K562 (cell line): ENCODE measurements at regions not wholly inside any gene's neighbourhood (a gene's known extent, or its start where the extent isn't known, plus 50 kb on each side); places are given as distances from the start of the nearest gene placed in this dataset.

Source experiments
- ATAC-seq: fragments of 200-7000 bp; cut with Tn5 transposase; 3 replicates; pipeline ENCODE4 v1.9.1; 2020; ENCODE audit warnings: moderate library complexity
- BruUV-seq: library from RNA; stranded (reverse); fragments of 400-500 nt; replicated peaks from 2 replicates; lab custom pipeline; 2021; lab: Mats Ljungman, UMichigan
- CTCF ChIA-PET: fragments of 300-600 bp; formaldehyde crosslinking; extraction: SDS; loops from one replicate; lab custom pipeline; 2021; ENCODE audit warnings: low intra/inter-chr PET ratio; lab: Yijun Ruan, JAX
- POLR2A ChIA-PET: fragments of 300-600, 350-650 bp; sonication (Branson Sonifier 250); formaldehyde crosslinking; extraction: SDS; loops from one replicate; lab custom pipeline; 2021; ENCODE audit warnings: antibody characterized with exemption, inconsistent platforms; lab: Yijun Ruan, JAX
- DNase-seq, 4 experiments: peaks; one replicate each; pipeline versions ENCODE4 v3.0.0 to v3.0.0-alpha.2; 2011 to 2018; ENCODE audit warnings: low spot score in 3 of 4, mixed read lengths in 3 of 4; ENCODE audit errors: extremely low read depth in 1 of 4
- FAIRE-seq: peaks from 2 replicates; lab custom pipeline; 2011; peaks lifted over from hg19 to GRCh38; lab: Jason Lieb, UNC
- H2AFZ ChIP-seq: 2 replicates; pipeline ENCODE4 v1.6.0; 2011; ENCODE audit warnings: low read depth, low read length, control low read depth, inconsistent platforms
- H3K27ac ChIP-seq: fragments of 200-600 bp; 3 replicates; pipeline ENCODE4 v1.8.0; 2011; ENCODE audit warnings: low read depth, mild to moderate bottlenecking, control low read depth, inconsistent platforms, low read length, moderate library complexity, mixed read lengths; ENCODE audit errors: extremely low read depth
- H3K27me3 ChIP-seq, 2 experiments: fragments of 300-600 bp in 1 of 2; 2 replicates in 1 of 2; 3 replicates in 1 of 2; pipeline versions ENCODE4 v1.6.0 to v1.8.0; 2011; ENCODE audit warnings: inconsistent platforms in 2 of 2, low read length in 2 of 2, mild to moderate bottlenecking in 1 of 2, mixed read lengths in 1 of 2, moderate library complexity in 1 of 2; ENCODE audit not compliant: control insufficient read depth in 2 of 2, insufficient read depth in 2 of 2
- H3K36me3 ChIP-seq: fragments of 300-600 bp; 3 replicates; pipeline ENCODE4 v1.8.0; 2011; ENCODE audit warnings: mild to moderate bottlenecking, low read length, inconsistent platforms; ENCODE audit not compliant: control insufficient read depth, insufficient read depth
- H3K4me1 ChIP-seq, 2 experiments: fragments of 200-600 bp in 1 of 2; replicated peaks in 1 of 2; 2 replicates in 1 of 2; 3 replicates in 1 of 2; pipeline versions ENCODE4 v1.5.1 to v1.8.0; 2011; ENCODE audit warnings: inconsistent platforms in 2 of 2, low read length in 2 of 2, mild to moderate bottlenecking in 1 of 2, mixed read lengths in 1 of 2, moderate library complexity in 1 of 2; ENCODE audit not compliant: control insufficient read depth in 2 of 2, insufficient read depth in 2 of 2
- H3K4me2 ChIP-seq: 2 replicates; pipeline ENCODE4 v1.6.1; 2011; ENCODE audit warnings: low read length, control low read depth, inconsistent platforms, mixed read lengths; ENCODE audit not compliant: insufficient read depth
- H3K4me3 ChIP-seq: fragments of 200-600 bp; sonication (generic), shearing (Covaris generic); 2 replicates; pipeline ENCODE4 v1.5.1; 2016; ENCODE audit warnings: control low read depth, inconsistent platforms
- H3K79me2 ChIP-seq: fragments of 200-600 bp; 3 replicates; pipeline ENCODE4 v1.8.0; 2011; ENCODE audit warnings: low read length, inconsistent platforms; ENCODE audit not compliant: control insufficient read depth, insufficient read depth
- H3K9ac ChIP-seq, 2 experiments: 2 replicates each; pipeline versions ENCODE4 v1.6.0 to v1.6.1; 2011; ENCODE audit warnings: low read depth in 2 of 2, low read length in 2 of 2, control low read depth in 1 of 2, inconsistent platforms in 1 of 2, mild to moderate bottlenecking in 1 of 2, mixed read lengths in 1 of 2; ENCODE audit not compliant: insufficient read depth in 1 of 2
- H3K9me1 ChIP-seq: one replicate; pipeline ENCODE4 v1.6.0; 2011; ENCODE audit warnings: inconsistent platforms, mild to moderate bottlenecking, low read length, moderate library complexity; ENCODE audit not compliant: control insufficient read depth, insufficient read depth
- H3K9me3 ChIP-seq: replicated peaks from 2 replicates; pipeline ENCODE4 v1.5.1; 2011; ENCODE audit warnings: low read depth, low read length, inconsistent platforms; ENCODE audit not compliant: control insufficient read depth, insufficient read depth
- H4K20me1 ChIP-seq: replicated peaks from 2 replicates; pipeline ENCODE4 v1.6.1; 2011; ENCODE audit warnings: low read length, inconsistent platforms, mixed read lengths; ENCODE audit not compliant: control insufficient read depth, insufficient read depth
- JUNB ChIP-seq: fragments of 450-650 bp; formaldehyde crosslinking; conservative IDR thresholded peaks from 2 replicates; pipeline ENCODE4 v1.4.0; 2020; ENCODE audit warnings: mild to moderate bottlenecking
- WGBS: fragments of 100-300 bp; shearing (Covaris generic); methylation state at CpG from one replicate; pipeline ENCODE4 v1.1.6; 2016; ENCODE audit warnings: low coverage, mixed read lengths; ENCODE audit not compliant: insufficient coverage; ENCODE audit errors: missing lambda C conversion rate; 5-methylcytosine and 5-hydroxymethylcytosine counted together
- in situ Hi-C: fragments of 300-500 bp; cut with MboI; formaldehyde crosslinking; loops from 4 replicates; pipeline ENCODE4 v1.15.0; 2018; ENCODE audit warnings: inconsistent platforms, mixed read lengths
- intact Hi-C: fragments of 100-400 bp; cut with micrococcal nuclease; formaldehyde crosslinking; loops from 2 replicates; pipeline ENCODE4 v1.14.2; 2022
- TF ChIP-seq, protein P1 (sequence below): fragments of 250-450 bp; sonication (Bioruptor Pico); IDR thresholded peaks from 2 replicates; pipeline ENCODE4 v1.5.0; 2022; ENCODE audit warnings: mild to moderate bottlenecking
- TF ChIP-seq, protein P2 (sequence below): fragments of 450-650 bp; formaldehyde crosslinking; IDR thresholded peaks from 2 replicates; pipeline ENCODE4 v1.4.0; 2020; ENCODE audit warnings: mild to moderate bottlenecking, mixed read lengths

DNA sequence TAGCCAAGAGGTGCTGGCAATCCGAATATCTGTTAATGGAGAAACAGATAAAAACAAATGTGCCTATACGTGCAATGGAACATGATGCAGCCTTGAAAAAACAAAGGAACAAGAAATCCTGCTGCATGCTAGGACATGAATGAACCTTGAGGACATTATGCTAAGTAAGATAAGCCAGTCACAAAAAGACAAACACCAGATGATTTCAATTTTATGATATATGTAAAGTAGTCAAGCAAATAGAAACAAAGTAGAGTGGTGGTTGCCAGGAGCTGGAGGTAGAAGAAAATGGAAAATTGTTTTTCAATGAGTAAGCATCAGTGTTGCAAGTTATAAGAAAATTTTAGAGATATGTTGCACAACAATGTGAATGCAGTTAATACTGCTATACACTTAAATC, 409.7 kb upstream of the CDH8 start (continued):
- TF ChIP-seq, protein P1, sequence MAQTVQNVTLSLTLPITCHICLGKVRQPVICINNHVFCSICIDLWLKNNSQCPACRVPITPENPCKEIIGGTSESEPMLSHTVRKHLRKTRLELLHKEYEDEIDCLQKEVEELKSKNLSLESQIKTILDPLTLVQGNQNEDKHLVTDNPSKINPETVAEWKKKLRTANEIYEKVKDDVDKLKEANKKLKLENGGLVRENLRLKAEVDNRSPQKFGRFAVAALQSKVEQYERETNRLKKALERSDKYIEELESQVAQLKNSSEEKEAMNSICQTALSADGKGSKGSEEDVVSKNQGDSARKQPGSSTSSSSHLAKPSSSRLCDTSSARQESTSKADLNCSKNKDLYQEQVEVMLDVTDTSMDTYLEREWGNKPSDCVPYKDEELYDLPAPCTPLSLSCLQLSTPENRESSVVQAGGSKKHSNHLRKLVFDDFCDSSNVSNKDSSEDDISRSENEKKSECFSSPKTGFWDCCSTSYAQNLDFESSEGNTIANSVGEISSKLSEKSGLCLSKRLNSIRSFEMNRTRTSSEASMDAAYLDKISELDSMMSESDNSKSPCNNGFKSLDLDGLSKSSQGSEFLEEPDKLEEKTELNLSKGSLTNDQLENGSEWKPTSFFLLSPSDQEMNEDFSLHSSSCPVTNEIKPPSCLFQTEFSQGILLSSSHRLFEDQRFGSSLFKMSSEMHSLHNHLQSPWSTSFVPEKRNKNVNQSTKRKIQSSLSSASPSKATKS, result no peak

DNA sequence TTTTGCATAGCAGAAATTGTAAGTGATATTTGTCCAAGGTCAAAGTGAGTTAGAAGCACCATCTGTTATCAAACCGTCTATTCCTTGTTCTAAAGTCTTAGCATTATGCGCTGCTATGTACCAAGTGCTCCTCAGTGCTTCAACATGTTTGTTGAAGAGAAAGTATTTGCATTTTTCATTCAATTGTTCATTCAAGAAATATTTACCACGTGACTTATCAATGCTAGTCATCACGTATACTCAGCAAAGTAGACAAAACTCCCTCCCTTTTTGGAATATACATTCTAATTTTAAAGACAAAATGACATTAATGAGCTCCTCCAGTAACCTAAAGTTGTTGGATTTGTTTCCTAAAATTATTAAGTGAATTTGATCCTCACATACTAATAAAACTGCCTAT, 388.0 kb upstream of the CDH8 start:
- H3K36me3 ChIP-seq, result no peaks in the 10 kb centered on the region
- ChIA-PET POLR2A (no interaction called here), CTCF (no interaction called here)
- DNase-seq (no peak), FAIRE-seq (no peak), ATAC-seq (no peak)
- no peaks in the 10 kb centered on the region for H3K9me1 ChIP-seq
- TF ChIP-seq, protein P2, sequence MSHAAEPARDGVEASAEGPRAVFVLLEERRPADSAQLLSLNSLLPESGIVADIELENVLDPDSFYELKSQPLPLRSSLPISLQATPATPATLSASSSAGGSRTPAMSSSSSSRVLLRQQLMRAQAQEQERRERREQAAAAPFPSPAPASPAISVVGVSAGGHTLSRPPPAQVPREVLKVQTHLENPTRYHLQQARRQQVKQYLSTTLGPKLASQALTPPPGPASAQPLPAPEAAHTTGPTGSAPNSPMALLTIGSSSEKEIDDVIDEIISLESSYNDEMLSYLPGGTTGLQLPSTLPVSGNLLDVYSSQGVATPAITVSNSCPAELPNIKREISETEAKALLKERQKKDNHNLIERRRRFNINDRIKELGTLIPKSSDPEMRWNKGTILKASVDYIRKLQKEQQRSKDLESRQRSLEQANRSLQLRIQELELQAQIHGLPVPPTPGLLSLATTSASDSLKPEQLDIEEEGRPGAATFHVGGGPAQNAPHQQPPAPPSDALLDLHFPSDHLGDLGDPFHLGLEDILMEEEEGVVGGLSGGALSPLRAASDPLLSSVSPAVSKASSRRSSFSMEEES (CRISPR knock-in tag), result peak; percentile 50
- no peak for TF ChIP-seq JUNB (CRISPR knock-in tag)
- WGBS, result 7% methylated on average over 4 of the region's 4 CpGs
- no peaks in the 10 kb centered on the region for H4K20me1 ChIP-seq
- no peak overlapping the region for H2AFZ ChIP-seq
- H3K4me3 ChIP-seq, result no peak overlapping the region
- H3K79me2 ChIP-seq, result no peaks in the 10 kb centered on the region
- H3K27ac ChIP-seq, result no peak overlapping the region
- no peaks in the 10 kb centered on the region for H3K9me3 ChIP-seq
- intact Hi-C loops (no loop called here), in situ Hi-C loops (no loop called here)
- no TSS peak for BruUV-seq
- no peak overlapping the region for H3K9ac ChIP-seq
- H3K4me2 ChIP-seq, result no peak overlapping the region
- H3K4me1 ChIP-seq, result no peaks in the 10 kb centered on the region
- H3K27me3 ChIP-seq, result no peaks in the 10 kb centered on the region
